C4-2B (cell line): ENCODE measurements at regions not wholly inside any gene's neighbourhood (a gene's known extent, or its start where the extent isn't known, plus 50 kb on each side); places are given as distances from the start of the nearest gene placed in this dataset.

Experiments
- ZFX ChIP-seq: fragments of 450-650 bp; IDR thresholded peaks from 2 replicates; pipeline ENCODE4 v1.6.1; 2017
- TF ChIP-seq, protein P1 (sequence below): fragments of 450-650 bp; conservative IDR thresholded peaks from 2 replicates; pipeline ENCODE4 v1.5.1; 2017; ENCODE audit warnings: mild to moderate bottlenecking

DNA sequence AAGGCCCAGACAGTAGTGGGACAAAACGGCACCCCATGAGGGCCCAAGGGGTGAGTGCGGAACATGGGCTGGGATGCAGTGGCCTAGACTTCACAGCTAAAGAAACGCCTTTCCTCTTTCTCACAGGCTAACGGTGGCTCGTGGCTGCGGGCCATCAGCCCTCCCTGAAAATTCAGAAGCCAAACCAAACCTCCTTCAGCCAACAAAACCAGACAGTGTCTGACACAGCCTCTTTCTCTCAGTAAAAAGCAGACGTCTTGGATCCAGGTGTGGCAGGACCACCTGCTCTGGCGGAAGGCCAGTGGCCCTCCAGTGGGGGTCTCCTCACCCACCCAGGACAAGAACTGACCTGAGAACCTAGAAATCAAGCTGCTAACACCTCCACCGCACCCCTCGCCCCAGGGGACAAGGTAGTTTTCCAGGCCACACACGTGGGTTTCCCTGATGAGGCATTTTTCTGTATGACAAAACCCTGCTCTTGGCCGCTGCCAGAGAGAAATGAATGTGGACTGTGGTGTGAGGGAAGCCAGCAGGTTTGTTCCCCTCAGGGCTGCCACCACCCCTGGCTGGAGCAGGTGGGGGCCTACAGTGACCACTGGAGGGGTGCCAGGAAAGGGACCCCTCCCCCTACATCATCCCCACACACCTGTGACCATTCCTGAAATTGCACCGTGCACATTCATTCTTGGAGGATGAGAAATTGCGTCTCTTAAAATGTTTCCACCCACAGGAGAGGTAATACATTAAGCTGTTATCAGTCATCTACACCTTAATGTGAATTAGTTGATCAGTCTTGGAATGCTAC, 76.8 kb upstream of the PIM1 start:
- TF ChIP-seq, protein P1, sequence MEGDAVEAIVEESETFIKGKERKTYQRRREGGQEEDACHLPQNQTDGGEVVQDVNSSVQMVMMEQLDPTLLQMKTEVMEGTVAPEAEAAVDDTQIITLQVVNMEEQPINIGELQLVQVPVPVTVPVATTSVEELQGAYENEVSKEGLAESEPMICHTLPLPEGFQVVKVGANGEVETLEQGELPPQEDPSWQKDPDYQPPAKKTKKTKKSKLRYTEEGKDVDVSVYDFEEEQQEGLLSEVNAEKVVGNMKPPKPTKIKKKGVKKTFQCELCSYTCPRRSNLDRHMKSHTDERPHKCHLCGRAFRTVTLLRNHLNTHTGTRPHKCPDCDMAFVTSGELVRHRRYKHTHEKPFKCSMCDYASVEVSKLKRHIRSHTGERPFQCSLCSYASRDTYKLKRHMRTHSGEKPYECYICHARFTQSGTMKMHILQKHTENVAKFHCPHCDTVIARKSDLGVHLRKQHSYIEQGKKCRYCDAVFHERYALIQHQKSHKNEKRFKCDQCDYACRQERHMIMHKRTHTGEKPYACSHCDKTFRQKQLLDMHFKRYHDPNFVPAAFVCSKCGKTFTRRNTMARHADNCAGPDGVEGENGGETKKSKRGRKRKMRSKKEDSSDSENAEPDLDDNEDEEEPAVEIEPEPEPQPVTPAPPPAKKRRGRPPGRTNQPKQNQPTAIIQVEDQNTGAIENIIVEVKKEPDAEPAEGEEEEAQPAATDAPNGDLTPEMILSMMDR: no peak
- TF ChIP-seq ZFX: no peak
